Esophagus mucosa (tissue), 1 donor: ENCODE measurements at regions not wholly inside any gene's neighbourhood (a gene's known extent, or its start where the extent isn't known, plus 50 kb on each side); places are given as distances from the start of the nearest gene placed in this dataset.

Experiments
- ATAC-seq: fragments of 200-7000 bp; cut with Tn5 transposase; one replicate; pipeline ENCODE4 v1.9.1; 2020
- donor health status: DM: yes; HTN: yes; CAD: no.

GRCh38 chr5:165502893-165503691, 1997.7 kb downstream of the MAT2B start:
- no peak for ATAC-seq

- no peak for ATAC-seq
These were observed 1999.3 kb downstream of the MAT2B start for GRCh38 chr5:165504674-165505073.

DNA sequence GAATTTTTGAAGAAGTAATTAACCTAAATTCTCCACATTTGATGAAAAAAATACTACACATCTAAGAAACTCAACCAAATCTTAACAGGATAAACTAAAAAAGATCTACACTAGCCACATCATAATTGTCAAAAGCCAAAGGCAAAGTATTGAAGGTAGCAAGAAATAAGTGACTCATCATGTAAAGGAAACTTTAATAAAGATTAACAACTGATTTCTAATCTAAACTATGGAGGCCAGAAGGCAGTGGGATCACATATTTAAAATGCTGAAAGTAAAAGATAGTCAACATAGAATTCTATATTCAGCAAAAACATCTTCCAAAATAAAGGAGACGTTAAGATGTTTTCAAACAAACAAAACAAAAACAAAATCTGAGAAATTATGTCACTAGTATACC, 2002.9 kb downstream of the MAT2B start:
- ATAC-seq = no peak

GRCh38 chr5:165508861-165509260, 2003.4 kb downstream of the MAT2B start:
- no peak for ATAC-seq

GRCh38 chr5:165521816-165522610, 2016.6 kb downstream of the MAT2B start:
- no peak for ATAC-seq

GRCh38 chr5:165525271-165525670, 2019.9 kb downstream of the MAT2B start:
- ATAC-seq = no peak

DNA sequence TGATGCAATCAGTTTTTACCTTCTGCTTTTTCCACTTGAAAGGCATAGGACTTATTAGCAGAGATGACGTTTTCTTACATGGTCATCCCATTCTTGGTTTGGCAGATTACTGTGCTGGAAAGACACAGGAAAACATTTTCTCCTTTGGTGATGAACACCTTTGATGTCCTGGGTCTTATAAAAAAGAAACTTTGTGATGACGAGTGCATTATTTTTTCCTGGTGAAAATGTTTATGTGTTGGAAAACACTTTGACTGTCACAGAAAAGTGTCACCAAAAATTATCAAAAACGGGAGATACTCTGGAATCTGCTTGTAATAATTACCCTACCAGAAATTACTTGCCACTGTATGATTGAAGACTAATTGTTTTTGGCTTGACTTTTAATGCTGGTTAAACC, 2020.9 kb downstream of the MAT2B start:
- no peak for ATAC-seq

GRCh38 chr5:165527577-165527976, 2022.2 kb downstream of the MAT2B start:
- ATAC-seq = no peak

GRCh38 chr5:165538065-165538464, 2032.6 kb downstream of the MAT2B start:
- no peak for ATAC-seq

GRCh38 chr5:165559645-165560044, 2054.2 kb downstream of the MAT2B start:
- no peak for ATAC-seq

GRCh38 chr5:165560648-165561047, 2055.2 kb downstream of the MAT2B start:
- ATAC-seq = no peak

- no peak for ATAC-seq
These were observed 2060.5 kb downstream of the MAT2B start for GRCh38 chr5:165565911-165566310.

DNA sequence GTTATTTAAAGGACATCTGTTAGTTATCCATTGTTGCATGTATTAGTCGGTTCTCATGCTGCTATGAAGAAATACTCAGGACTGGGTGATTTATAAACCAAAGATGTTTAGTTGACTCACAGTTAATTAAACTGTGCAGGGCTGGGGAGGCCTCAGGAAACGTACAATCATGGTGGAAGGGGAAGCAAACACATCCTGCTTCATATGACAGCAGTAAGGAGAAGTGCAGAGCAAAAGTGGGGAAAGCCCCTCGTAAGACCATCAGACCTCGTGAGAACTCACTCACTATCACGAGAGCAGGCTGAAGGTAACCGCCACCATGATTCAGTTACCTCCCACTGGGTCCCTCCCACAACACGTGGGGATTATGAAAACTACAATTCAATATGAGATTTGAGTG, 2064.1 kb downstream of the MAT2B start:
- ATAC-seq = no peak

DNA sequence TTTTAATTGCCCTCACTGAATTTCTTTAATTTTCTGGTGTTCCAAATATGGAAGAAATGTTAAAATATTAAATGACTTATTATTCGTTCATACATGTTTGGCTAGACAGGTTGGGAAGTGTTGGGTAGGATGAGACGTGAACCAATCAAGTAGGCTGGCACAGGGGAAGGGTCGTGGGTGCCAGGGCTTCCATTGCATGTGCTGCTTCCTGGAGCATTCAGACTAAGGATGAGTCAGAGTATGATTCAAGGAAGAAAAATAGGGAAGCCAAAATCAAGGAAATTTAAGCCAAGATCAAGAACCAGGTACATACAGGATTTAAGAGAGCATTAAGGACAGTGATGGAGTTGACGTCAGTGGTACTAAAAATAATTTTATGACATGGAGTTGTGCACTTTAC, 2068.0 kb downstream of the MAT2B start:
- no peak for ATAC-seq

- no peak for ATAC-seq
These were observed 2068.7 kb downstream of the MAT2B start for GRCh38 chr5:165574100-165574499.

GRCh38 chr5:165576678-165577275, 2071.4 kb downstream of the MAT2B start:
- ATAC-seq = no peak

DNA sequence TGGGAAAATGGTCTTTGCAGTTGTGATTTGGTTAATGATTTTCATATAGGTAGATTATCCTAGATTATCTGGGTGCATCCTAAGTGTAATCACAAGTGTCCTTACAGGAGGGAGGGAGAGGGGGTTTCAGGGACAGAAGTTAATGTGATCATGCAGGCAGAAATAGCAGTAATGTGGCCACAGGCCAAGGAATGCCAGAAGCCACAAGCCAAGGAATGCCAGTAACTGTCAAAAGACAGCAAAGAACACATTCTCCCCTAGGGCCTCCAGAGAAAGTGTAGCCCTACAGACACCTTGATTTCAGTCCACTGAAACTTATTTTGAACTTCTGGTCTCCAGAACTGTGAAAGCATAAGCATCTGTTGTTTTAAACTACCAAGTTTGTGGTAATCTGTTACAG, 2074.5 kb downstream of the MAT2B start:
- no peak for ATAC-seq

- no peak for ATAC-seq
These were observed 2089.3 kb downstream of the MAT2B start for GRCh38 chr5:165594693-165595092.

DNA sequence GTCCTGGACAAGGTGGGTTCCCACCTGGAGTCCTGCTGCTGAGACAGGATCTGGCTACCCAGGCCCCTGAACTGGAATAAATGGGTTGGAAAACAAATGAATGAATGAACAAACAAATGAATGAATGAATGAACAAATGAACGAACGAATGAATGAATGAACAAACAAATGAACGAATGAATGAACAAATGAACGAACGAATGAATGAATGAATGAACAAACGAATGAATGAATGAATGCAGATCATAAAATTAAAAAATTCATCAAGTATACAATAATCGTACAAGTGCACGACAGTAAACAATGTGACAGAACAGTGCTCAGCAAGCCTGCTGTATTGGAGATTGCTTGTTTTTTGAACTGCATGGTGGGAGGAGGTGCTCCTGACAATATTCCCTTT, 2097.1 kb downstream of the MAT2B start:
- no peak for ATAC-seq

GRCh38 chr5:165607026-165607425, 2101.6 kb downstream of the MAT2B start:
- no peak for ATAC-seq

- ATAC-seq = no peak
These were observed 2104.5 kb downstream of the MAT2B start for GRCh38 chr5:165609871-165610270.

DNA sequence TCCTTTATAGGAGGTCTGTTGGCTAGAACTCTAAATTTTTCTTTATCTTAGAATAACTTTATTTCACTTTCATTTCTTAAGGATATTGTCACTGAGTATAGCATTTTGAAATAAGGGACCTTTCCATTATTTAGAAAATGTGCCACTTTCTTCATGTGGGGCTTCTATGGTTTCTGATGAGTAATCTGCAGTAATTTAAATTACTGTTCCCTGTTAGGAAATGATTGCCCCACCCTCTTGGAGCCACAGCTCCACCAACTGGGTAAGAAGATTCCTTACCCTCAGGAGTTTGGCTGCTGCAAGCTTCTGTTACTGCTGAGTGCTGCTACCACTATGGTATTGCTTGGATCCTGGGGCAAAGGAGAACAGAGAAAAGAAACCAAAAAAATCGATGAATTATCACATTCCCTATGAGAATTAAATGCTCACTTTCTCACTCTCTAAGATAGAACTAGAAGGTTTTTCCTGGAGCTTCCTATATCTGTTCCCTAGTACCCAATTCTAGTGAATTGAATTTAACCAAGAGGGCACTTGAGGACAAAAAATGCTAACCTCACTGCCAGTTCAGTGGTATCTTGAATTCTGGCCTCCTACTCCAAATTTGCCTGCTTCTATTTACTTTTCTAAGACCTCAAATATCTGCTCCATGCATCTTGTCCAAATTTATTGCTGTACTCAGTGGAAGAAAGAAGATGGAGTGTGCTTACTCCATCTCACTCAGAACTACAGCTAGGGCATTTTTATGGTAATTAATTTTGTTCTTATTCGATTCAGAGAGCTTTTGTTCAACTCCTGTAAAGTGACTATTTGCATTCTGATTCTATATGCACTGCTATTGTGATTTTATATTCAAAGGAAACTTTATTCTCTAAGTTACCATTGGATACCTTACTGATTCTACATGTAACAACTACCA, 2111.3 kb downstream of the MAT2B start:
- ATAC-seq = no peak

DNA sequence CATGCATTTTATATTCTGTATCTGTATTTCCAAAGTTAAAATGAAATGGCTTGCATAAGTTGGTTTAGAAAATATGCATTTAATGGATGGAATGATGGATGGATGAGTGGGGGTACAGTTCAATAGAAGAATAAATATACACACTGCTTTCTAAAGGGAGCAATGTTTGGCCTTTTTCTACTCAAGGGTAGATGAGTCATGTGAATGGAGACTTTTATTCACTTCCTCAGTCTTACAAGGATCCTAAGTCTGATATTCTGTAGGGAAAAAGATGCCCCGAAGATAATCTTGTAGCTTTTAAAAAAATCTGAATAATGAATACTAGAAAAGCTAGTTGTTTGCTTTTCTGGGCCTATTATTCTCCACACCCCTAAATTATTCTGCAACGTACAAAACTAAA, 2112.1 kb downstream of the MAT2B start:
- ATAC-seq = no peak
